SK-N-MC (cell line): ENCODE measurements at regions not wholly inside any gene's neighbourhood (a gene's known extent, or its start where the extent isn't known, plus 50 kb on each side); places are given as distances from the start of the nearest gene placed in this dataset.

Experiments used
- DNase-seq: peaks from one replicate; pipeline ENCODE4 v3.0.0-alpha.2; 2011; ENCODE audit warnings: low read depth, low spot score
- H3K27ac ChIP-seq: fragments of 200-600 bp; sonication (generic); 2 replicates; pipeline ENCODE4 v1.5.1; 2016; ENCODE audit warnings: mixed run types
- H3K36me3 ChIP-seq: fragments of 200-600 bp; sonication (generic); 2 replicates; pipeline ENCODE4 v1.6.1; 2017; ENCODE audit warnings: antibody characterized with exemption, low read length, mixed read lengths; ENCODE audit not compliant: insufficient read depth
- H3K4me3 ChIP-seq: fragments of 200-600 bp; sonication (generic); 2 replicates; pipeline ENCODE4 v1.5.1; 2016
- H3K9ac ChIP-seq: fragments of 200-600 bp; sonication (generic); 2 replicates; pipeline ENCODE4 v1.8.0; 2017; ENCODE audit warnings: mixed run types, mixed read lengths; ENCODE audit not compliant: insufficient read length
- H3K9me3 ChIP-seq: fragments of 200-600 bp; sonication (generic); 2 replicates; pipeline ENCODE4 v1.6.1; 2017; ENCODE audit warnings: low read depth, mild to moderate bottlenecking, antibody characterized with exemption, low read length, moderate library complexity, mixed read lengths
- EZH2 ChIP-seq: fragments of 200-600 bp; sonication (generic); IDR thresholded peaks from one replicate; pipeline ENCODE4 v1.6.1; 2017; ENCODE audit warnings: antibody characterized with exemption
- FOXP2 ChIP-seq: optimal IDR thresholded peaks from 2 replicates; pipeline ENCODE3; 2011; ENCODE audit warnings: mild to moderate bottlenecking, moderate library complexity; ENCODE audit not compliant: insufficient read depth; ENCODE audit errors: extremely low read length, control extremely low read depth
- POLR2AphosphoS5 ChIP-seq: IDR thresholded peaks from 2 replicates; pipeline ENCODE4 v1.6.1; 2012; ENCODE audit warnings: mild to moderate bottlenecking, low read depth, low read length, borderline replicate concordance

DNA sequence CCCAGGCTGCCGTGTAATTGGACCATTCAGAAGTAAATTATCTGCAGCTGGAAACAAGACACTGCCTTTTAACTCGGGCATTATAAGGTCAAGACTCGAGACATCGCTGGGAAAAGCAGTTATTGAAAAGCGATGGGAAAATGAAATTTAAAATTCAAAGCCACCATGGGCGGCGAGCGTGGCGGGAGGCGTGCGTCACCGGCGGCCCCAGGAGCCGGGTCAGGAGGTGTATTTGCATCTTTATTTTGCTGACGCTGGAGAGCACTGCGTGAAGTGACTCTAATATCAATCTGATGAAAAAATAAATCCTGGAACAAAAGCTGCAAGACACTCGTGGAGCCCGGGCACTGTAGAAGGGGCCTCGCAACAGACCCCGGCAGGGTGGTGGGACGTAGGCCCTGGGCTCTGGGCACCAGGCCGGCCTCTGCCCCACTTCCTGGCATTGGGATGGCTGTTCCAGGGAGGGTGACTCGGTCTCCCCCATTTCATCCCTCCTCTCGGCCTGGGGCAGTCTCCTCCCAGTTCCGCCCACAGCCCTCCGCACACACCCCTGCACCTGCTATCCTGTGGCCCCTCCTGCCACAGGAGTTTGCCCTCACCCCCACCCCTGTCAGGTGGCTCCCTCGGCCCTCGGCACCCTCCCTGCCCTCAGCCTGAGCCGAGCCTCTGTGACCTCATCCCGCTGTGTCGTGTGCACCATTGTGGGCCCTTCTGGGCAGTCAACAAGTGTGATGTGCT lies 196.2 kb downstream of the KIF26A start:
- Histone ChIP-seq H3K9ac (no peak overlapping the region), H3K36me3 (no peaks in the 10 kb centered on the region), H3K9me3 (no peaks in the 10 kb centered on the region), H3K4me3 (no peak overlapping the region), H3K27ac (no peak overlapping the region)
- TF ChIP-seq POLR2AphosphoS5 (no peak), EZH2 (no peak), FOXP2 (no peak)
- DNase-seq, result no peak

DNA sequence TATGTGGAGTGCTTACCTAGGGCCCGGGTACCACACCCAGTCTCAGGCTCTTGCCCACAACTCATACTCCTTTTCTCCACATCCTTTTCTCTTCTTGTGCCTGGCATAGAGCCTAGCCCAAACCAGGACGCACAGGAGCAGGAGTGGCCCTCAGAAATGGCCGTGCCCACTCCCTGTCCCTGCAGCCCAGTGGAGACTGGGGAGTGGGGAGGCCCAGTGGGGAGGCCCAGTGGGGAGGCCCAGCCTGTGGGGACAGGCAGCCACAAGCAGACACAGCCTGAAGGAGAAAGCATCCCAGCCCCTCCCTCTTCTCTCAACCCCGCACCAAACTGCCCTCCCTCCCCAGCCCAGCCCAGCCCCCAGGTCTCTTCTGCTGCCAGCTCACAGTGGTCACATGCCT lies 196.8 kb downstream of the KIF26A start:
- no peak for DNase-seq
- no peak overlapping the region for H3K4me3 ChIP-seq
- no peaks in the 10 kb centered on the region for H3K9me3 ChIP-seq
- no peak overlapping the region for H3K27ac ChIP-seq
- no peaks in the 10 kb centered on the region for H3K36me3 ChIP-seq
- H3K9ac ChIP-seq, result no peak overlapping the region
- TF ChIP-seq POLR2AphosphoS5 (no peak), EZH2 (no peak), FOXP2 (no peak)

DNA sequence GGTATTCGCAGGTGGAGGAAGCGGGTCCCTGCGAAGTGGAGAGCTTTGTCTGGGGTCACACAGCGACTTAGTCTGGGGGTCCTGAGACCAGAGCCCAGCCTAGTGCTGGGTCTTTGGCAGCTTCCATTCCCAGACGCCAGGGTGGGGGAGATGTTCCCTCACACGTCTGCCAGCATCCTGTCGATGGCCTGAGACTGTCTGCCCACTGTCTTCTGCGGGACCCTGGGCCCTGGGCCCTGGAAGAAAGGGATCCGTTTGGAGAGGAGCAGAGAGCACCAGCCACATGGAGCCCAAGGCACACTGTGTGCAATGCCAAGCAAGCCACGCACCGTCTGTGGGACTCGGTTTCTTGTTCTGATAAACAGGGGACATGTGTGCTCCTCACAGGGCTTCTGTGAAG lies 197.2 kb downstream of the KIF26A start:
- Histone ChIP-seq H3K27ac (no peak overlapping the region), H3K36me3 (no peaks in the 10 kb centered on the region), H3K9me3 (no peaks in the 10 kb centered on the region), H3K9ac (no peak overlapping the region), H3K4me3 (no peak overlapping the region)
- no peak for DNase-seq
- no peak for TF ChIP-seq EZH2
- no peak for TF ChIP-seq FOXP2
- TF ChIP-seq POLR2AphosphoS5, result no peak

DNA sequence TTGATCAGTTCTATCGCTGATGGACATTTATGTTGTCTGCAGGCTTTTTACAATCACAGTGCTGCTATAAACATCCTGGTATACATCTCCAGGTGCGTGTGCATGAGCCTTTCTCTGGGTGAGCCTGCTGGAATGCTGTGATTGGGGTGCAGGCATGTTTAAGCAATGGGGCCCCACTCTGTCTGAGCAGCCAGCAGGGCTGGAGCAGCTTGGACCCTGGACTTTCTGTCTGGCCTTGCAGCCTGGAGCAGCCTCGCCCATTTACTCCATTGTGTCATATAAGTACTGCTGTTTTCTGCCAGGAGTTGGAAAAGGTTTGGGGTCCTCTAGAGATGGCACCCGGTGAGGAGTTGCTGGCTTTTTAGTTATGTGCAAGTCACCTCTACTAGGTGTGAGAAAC lies 199.0 kb downstream of the KIF26A start:
- no peaks in the 10 kb centered on the region for H3K9me3 ChIP-seq
- no peaks in the 10 kb centered on the region for H3K36me3 ChIP-seq
- H3K27ac ChIP-seq, result no peak overlapping the region
- no peak overlapping the region for H3K9ac ChIP-seq
- no peak for TF ChIP-seq FOXP2
- no peak for TF ChIP-seq EZH2
- TF ChIP-seq POLR2AphosphoS5, result no peak
- DNase-seq, result no peak
- no peak overlapping the region for H3K4me3 ChIP-seq

DNA sequence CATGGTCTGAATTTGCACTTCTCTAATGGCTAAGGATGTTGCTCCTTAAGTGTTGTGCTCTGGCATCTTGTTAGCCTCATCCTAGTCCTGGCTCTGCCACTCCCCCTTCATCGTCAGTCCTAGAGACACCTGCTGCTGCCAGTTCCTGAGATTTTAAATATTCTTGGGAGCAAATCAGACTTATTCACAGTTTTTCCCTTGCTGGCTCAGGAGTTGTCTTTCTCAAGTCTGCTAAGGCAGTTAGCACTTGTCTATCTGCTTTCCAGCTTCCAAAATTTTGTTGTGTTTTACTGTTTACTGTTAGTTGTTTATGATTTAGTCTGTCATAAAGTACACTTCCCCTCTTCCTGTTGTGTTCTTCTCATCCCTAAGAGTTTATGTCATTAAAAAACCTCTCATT lies 201.0 kb downstream of the KIF26A start:
- TF ChIP-seq FOXP2, result no peak
- TF ChIP-seq POLR2AphosphoS5, result no peak
- TF ChIP-seq EZH2, result no peak
- no peak for DNase-seq
- no peak overlapping the region for H3K4me3 ChIP-seq
- no peak overlapping the region for H3K9ac ChIP-seq
- H3K27ac ChIP-seq, result no peak overlapping the region
- H3K36me3 ChIP-seq, result no peaks in the 10 kb centered on the region
- H3K9me3 ChIP-seq, result no peaks in the 10 kb centered on the region

DNA sequence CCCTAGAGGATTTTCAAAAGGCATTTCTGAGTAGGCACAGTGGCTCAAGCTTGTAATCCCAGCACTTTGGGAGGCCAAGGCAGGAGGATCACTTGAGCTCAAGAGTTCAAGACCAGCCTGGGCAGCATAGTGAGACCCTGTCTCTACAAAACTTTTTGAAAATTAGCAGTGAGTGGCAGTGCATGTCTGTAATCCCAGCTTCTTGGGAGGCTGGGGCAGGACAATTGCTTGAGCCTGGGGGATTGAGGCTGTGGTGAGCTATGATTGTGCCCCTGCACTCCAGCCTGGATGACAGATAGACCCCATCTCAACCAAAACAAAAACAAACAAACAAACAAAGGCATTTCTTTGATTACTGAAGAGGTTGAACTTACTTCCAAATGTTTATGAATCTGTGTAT lies 201.4 kb downstream of the KIF26A start:
- Histone ChIP-seq H3K9me3 (no peaks in the 10 kb centered on the region), H3K4me3 (no peak overlapping the region), H3K9ac (no peak overlapping the region), H3K27ac (no peak overlapping the region), H3K36me3 (no peaks in the 10 kb centered on the region)
- TF ChIP-seq EZH2 (no peak), FOXP2 (no peak), POLR2AphosphoS5 (no peak)
- no peak for DNase-seq

DNA sequence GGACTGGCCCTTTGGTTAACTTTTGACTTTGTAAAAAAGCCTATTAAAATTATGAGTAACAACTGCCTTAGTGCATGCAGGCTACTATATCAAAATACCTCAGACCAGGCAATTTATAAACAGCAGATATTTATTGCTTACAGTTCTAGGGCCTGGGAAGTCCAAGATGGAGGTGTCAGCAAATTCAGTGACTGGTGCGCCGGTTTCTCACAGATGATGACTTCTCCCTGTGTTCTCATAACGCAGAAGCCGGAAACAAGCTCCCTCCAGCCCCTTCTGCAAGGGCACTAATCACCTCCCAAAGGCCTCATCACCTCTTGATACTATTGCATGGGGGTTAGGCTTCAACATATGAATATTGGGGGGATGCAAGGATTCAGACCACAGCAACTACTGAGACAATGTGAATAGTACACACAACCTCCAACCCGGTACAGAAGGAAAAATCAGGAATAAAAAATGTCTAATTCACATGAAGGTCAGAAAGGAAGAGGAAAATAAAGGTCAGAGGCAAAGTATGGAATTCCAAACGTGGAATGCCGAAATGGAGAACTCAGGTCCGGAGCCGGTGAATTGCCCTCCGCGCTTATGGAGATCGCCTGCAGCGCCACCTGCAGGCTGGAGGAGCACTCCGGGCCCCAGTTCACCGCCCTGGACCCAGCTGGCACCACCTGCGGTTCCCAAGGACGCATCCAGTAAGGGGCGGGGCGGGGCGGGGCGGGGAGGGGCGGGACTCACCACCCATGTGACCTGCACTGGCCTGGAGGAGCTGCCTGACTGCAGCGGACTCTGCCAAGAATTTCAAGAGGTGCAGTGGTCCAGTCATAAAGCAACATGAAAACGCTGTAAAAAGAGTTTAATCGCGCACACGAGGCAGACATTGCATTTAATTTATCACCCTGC lies 203.4 kb downstream of the KIF26A start:
- no peak overlapping the region for H3K9ac ChIP-seq
- no peaks in the 10 kb centered on the region for H3K36me3 ChIP-seq
- H3K27ac ChIP-seq, result no peak overlapping the region
- no peak for DNase-seq
- peak overlapping the region; percentile 10; the same call in 1 of the 2 replicates for H3K4me3 ChIP-seq
- no peaks in the 10 kb centered on the region for H3K9me3 ChIP-seq
- no peak for TF ChIP-seq POLR2AphosphoS5
- no peak for TF ChIP-seq FOXP2
- TF ChIP-seq EZH2, result no peak
